ENCODE measurements at regions not wholly inside any gene's neighbourhood (a gene's known extent, or its start where the extent isn't known, plus 50 kb on each side); places are given as distances from the start of the nearest gene placed in this dataset.

DNA sequence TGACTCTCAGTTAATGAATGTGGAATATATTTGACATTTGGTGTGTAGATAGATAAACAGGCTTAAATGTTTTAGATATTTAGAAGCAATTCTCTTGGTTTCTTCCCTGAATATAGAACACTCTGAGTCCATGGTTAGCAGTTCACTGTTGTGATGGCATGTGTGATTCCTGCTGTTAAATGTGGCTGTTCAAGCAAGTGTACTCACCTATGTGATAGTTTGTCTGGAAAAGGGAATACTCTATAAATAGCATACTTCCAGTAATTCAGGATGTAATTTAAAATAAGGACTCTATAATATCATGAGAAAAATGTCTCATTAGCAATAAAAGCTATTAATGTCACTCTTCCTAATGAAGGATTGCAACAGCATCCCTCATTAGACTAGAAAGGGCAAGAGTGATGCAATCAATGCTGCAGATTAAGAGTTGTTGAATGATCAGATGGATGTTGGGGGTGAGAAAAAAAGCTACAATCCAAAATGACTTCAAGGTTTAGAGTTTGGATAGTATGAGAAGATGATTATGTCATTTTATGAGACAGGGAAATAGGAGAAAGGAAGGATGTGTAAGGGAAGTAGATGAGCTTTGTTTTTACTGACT lies 201.8 kb upstream of the WDFY3 start:
- no peak overlapping the region for H3K27ac ChIP-seq (ENCODE audit: low read depth in 1 of 2, low read length in 2 of 2)
- TF ChIP-seq NR2F2 (IDR thresholded peaks at IDR 0.05) (no peak), JUND (IDR thresholded peaks at IDR 0.05) (no peak), EGR1 (IDR thresholded peaks at IDR 0.05; ENCODE audit: low read depth in 2 of 2) (no peak), TAF1 (conservative IDR thresholded peaks at IDR 0.05) (no peak), SP1 (IDR thresholded peaks at IDR 0.05) (no peak), FOXA1 (IDR thresholded peaks at IDR 0.05) (no peak), HNF4G (IDR thresholded peaks at IDR 0.05) (no peak), GABPA (IDR thresholded peaks at IDR 0.05 in 1 of 2, conservative IDR thresholded peaks at IDR 0.05 in 1 of 2) (no peak), FOXA2 (IDR thresholded peaks at IDR 0.05) (no peak), RAD21 (IDR thresholded peaks at IDR 0.05) (no peak), HNF4A (conservative IDR thresholded peaks at IDR 0.05) (no peak), RXRA (IDR thresholded peaks at IDR 0.05) (no peak)
- TF ChIP-seq, protein P1, sequence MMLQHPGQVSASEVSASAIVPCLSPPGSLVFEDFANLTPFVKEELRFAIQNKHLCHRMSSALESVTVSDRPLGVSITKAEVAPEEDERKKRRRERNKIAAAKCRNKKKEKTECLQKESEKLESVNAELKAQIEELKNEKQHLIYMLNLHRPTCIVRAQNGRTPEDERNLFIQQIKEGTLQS (IDR thresholded peaks at IDR 0.05) = no peak
- TF ChIP-seq, protein P2, sequence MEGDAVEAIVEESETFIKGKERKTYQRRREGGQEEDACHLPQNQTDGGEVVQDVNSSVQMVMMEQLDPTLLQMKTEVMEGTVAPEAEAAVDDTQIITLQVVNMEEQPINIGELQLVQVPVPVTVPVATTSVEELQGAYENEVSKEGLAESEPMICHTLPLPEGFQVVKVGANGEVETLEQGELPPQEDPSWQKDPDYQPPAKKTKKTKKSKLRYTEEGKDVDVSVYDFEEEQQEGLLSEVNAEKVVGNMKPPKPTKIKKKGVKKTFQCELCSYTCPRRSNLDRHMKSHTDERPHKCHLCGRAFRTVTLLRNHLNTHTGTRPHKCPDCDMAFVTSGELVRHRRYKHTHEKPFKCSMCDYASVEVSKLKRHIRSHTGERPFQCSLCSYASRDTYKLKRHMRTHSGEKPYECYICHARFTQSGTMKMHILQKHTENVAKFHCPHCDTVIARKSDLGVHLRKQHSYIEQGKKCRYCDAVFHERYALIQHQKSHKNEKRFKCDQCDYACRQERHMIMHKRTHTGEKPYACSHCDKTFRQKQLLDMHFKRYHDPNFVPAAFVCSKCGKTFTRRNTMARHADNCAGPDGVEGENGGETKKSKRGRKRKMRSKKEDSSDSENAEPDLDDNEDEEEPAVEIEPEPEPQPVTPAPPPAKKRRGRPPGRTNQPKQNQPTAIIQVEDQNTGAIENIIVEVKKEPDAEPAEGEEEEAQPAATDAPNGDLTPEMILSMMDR (IDR thresholded peaks at IDR 0.05; ENCODE audit: low read depth, low read length, missing input control) = no peak
- TF ChIP-seq, protein P3, sequence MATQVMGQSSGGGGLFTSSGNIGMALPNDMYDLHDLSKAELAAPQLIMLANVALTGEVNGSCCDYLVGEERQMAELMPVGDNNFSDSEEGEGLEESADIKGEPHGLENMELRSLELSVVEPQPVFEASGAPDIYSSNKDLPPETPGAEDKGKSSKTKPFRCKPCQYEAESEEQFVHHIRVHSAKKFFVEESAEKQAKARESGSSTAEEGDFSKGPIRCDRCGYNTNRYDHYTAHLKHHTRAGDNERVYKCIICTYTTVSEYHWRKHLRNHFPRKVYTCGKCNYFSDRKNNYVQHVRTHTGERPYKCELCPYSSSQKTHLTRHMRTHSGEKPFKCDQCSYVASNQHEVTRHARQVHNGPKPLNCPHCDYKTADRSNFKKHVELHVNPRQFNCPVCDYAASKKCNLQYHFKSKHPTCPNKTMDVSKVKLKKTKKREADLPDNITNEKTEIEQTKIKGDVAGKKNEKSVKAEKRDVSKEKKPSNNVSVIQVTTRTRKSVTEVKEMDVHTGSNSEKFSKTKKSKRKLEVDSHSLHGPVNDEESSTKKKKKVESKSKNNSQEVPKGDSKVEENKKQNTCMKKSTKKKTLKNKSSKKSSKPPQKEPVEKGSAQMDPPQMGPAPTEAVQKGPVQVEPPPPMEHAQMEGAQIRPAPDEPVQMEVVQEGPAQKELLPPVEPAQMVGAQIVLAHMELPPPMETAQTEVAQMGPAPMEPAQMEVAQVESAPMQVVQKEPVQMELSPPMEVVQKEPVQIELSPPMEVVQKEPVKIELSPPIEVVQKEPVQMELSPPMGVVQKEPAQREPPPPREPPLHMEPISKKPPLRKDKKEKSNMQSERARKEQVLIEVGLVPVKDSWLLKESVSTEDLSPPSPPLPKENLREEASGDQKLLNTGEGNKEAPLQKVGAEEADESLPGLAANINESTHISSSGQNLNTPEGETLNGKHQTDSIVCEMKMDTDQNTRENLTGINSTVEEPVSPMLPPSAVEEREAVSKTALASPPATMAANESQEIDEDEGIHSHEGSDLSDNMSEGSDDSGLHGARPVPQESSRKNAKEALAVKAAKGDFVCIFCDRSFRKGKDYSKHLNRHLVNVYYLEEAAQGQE (IDR thresholded peaks at IDR 0.05) = no peak
- TF ChIP-seq, protein P4, sequence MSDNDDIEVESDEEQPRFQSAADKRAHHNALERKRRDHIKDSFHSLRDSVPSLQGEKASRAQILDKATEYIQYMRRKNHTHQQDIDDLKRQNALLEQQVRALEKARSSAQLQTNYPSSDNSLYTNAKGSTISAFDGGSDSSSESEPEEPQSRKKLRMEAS (IDR thresholded peaks at IDR 0.05) = no peak
- TF ChIP-seq, protein P5, sequence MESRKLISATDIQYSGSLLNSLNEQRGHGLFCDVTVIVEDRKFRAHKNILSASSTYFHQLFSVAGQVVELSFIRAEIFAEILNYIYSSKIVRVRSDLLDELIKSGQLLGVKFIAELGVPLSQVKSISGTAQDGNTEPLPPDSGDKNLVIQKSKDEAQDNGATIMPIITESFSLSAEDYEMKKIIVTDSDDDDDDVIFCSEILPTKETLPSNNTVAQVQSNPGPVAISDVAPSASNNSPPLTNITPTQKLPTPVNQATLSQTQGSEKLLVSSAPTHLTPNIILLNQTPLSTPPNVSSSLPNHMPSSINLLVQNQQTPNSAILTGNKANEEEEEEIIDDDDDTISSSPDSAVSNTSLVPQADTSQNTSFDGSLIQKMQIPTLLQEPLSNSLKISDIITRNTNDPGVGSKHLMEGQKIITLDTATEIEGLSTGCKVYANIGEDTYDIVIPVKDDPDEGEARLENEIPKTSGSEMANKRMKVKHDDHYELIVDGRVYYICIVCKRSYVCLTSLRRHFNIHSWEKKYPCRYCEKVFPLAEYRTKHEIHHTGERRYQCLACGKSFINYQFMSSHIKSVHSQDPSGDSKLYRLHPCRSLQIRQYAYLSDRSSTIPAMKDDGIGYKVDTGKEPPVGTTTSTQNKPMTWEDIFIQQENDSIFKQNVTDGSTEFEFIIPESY (IDR thresholded peaks at IDR 0.05) = no peak
- H3K4me1 ChIP-seq (ENCODE audit: control insufficient read depth in 4 of 4, insufficient read depth in 4 of 4, low read length in 3 of 4) = no peaks in the 10 kb centered on the region
- H3K9me3 ChIP-seq (ENCODE audit: control insufficient read depth in 4 of 4, low read length in 3 of 4) = no peaks in the 10 kb centered on the region
- no peak overlapping the region for H3K9ac ChIP-seq (ENCODE audit: low read depth in 1 of 2, low read length in 2 of 2)
- H3K27me3 ChIP-seq (ENCODE audit: control insufficient read depth in 4 of 4, insufficient read depth in 4 of 4, low read length in 3 of 4) = no peaks in the 10 kb centered on the region
- H3K36me3 ChIP-seq (ENCODE audit: control insufficient read depth in 4 of 4, insufficient read depth in 3 of 4, low read depth in 1 of 4, low read length in 3 of 4) = no peaks in the 10 kb centered on the region
- H3K4me3 ChIP-seq (ENCODE audit: low read depth in 1 of 3, low read length in 3 of 3) = no peak overlapping the region
- no peak for DNase-seq (ENCODE audit: low spot score)
